CD4-positive, alpha-beta T cell (primary cell): ENCODE measurements at regions not wholly inside any gene's neighbourhood (a gene's known extent, or its start where the extent isn't known, plus 50 kb on each side); places are given as distances from the start of the nearest gene placed in this dataset.

ENCODE experiments used
- ATAC-seq: fragments of 200-7000 bp; cut with Tn5 transposase; one replicate; pipeline ENCODE4 v1.10.0; 2022; ENCODE audit warnings: mild to moderate bottlenecking; ENCODE audit not compliant: poor library complexity
- CTCF ChIA-PET: fragments of 350-600 bp; sonication (Branson Sonifier 250); formaldehyde crosslinking; loops from one replicate; lab custom pipeline; 2021; ENCODE audit warnings: antibody characterized with exemption, inconsistent platforms; lab: Charles Lee
- POLR2A ChIA-PET: fragments of 350-600 bp; sonication (Branson Sonifier 250); formaldehyde crosslinking; loops from one replicate; lab custom pipeline; 2021; ENCODE audit warnings: antibody characterized with exemption, inconsistent platforms; lab: Charles Lee
- DNase-seq, 14 experiments: peaks; one replicate each; pipeline ENCODE4 v3.0.0-alpha.2; 2013 to 2020; ENCODE audit warnings: mixed read lengths in 2 of 14
- H3K27ac ChIP-seq, 2 donors: one replicate each; pipeline versions ENCODE4 v1.5.1 to v1.7.0; 2013; ENCODE audit warnings: low read length in 2 of 2, low read depth in 1 of 2, mild to moderate bottlenecking in 1 of 2
- H3K27me3 ChIP-seq, 2 experiments: 1 replicate in 1 of 2; 2 replicates in 1 of 2; pipeline versions ENCODE4 v1.6.1 to v1.7.0; 2013; ENCODE audit warnings: low read length in 2 of 2, control low read depth in 1 of 2, mild to moderate bottlenecking in 1 of 2, moderate library complexity in 1 of 2; ENCODE audit not compliant: insufficient read depth in 2 of 2, control insufficient read depth in 1 of 2
- H3K36me3 ChIP-seq: one replicate; pipeline ENCODE4 v1.6.1; 2013; ENCODE audit warnings: low read length, control low read depth; ENCODE audit not compliant: insufficient read depth
- H3K4me1 ChIP-seq: one replicate; pipeline ENCODE4 v1.6.1; 2013; ENCODE audit warnings: low read length, control low read depth; ENCODE audit not compliant: insufficient read depth
- H3K4me3 ChIP-seq: one replicate; pipeline ENCODE4 v1.5.1; 2013; ENCODE audit warnings: mild to moderate bottlenecking, low read length, moderate library complexity
- H3K9me3 ChIP-seq, 2 experiments: 1 replicate in 1 of 2; 2 replicates in 1 of 2; pipeline versions ENCODE4 v1.6.1 to v1.7.0; 2013; ENCODE audit warnings: low read length in 2 of 2, mild to moderate bottlenecking in 2 of 2, control low read depth in 1 of 2, moderate library complexity in 1 of 2; ENCODE audit not compliant: control insufficient read depth in 1 of 2, insufficient read depth in 1 of 2
- H3K27ac Mint-ChIP-seq: one replicate; pipeline ENCODE4 v1.8.0; 2020; ENCODE audit warnings: mixed read lengths
- H3K27me3 Mint-ChIP-seq: one replicate; pipeline ENCODE4 v1.8.0; 2021; ENCODE audit warnings: mixed read lengths
- H3K36me3 Mint-ChIP-seq: one replicate; pipeline ENCODE4 v1.8.0; 2021; ENCODE audit warnings: low read depth, mixed read lengths
- H3K4me1 Mint-ChIP-seq: one replicate; pipeline ENCODE4 v1.8.0; 2021; ENCODE audit warnings: low read depth, mixed read lengths
- H3K4me3 Mint-ChIP-seq: one replicate; pipeline ENCODE4 v1.8.0; 2020; ENCODE audit warnings: mild to moderate bottlenecking, mixed read lengths
- H3K9me3 Mint-ChIP-seq: one replicate; pipeline ENCODE4 v1.8.0; 2020; ENCODE audit warnings: mixed read lengths
- CTCF ChIP-seq: fragments of 200-600 bp; IDR thresholded peaks from one replicate; pipeline ENCODE4 v1.8.0; 2022; ENCODE audit warnings: antibody characterized with exemption, mild to moderate bottlenecking
- intact Hi-C, 2 experiments: fragments of 100-400 bp; cut with DNase I in 1 of 2; cut with micrococcal nuclease in 1 of 2; formaldehyde crosslinking; loops; one replicate each; pipeline versions ENCODE4 v1.15.1 to v1.9.0; 2023 to 2025; cut with DNase I, micrococcal nuclease

- no peak overlapping the region for H3K4me3 ChIP-seq
- no peak overlapping the region for H3K27ac Mint-ChIP-seq
- no peaks in the 10 kb centered on the region for H3K27me3 ChIP-seq
- no peak overlapping the region for H3K27ac ChIP-seq
- H3K9me3 Mint-ChIP-seq, result no peaks in the 10 kb centered on the region
- no peaks in the 10 kb centered on the region for H3K36me3 Mint-ChIP-seq
- H3K4me1 ChIP-seq, result no peaks in the 10 kb centered on the region
- CTCF ChIA-PET, result no interaction called here
- H3K4me3 Mint-ChIP-seq, result no peak overlapping the region
- DNase-seq (no peak), ATAC-seq (no peak)
- no peaks in the 10 kb centered on the region for H3K36me3 ChIP-seq
- intact Hi-C loops, result no loop called here
- POLR2A ChIA-PET, result no interaction called here
- TF ChIP-seq CTCF, result no peak
- H3K4me1 Mint-ChIP-seq, result no peaks in the 10 kb centered on the region
- peaks cover 9% of the 10 kb centered on the region for H3K27me3 Mint-ChIP-seq
- H3K9me3 ChIP-seq, result no peaks in the 10 kb centered on the region
Observed at GRCh38 chr5:58403822-58404433, 56.0 kb downstream of the PLK2 start.

GRCh38 chr5:58401701-58402100, 58.2 kb downstream of the PLK2 start:
- Histone ChIP-seq H3K36me3 (no peaks in the 10 kb centered on the region), H3K27ac (no peak overlapping the region), H3K4me3 (no peak overlapping the region), H3K9me3 (no peaks in the 10 kb centered on the region), H3K27me3 (no peaks in the 10 kb centered on the region), H3K4me1 (no peaks in the 10 kb centered on the region)
- Mint-ChIP-seq H3K36me3 (no peaks in the 10 kb centered on the region), H3K27me3 (peaks cover 4% of the 10 kb centered on the region), H3K4me1 (no peaks in the 10 kb centered on the region), H3K27ac (no peak overlapping the region), H3K9me3 (no peaks in the 10 kb centered on the region), H3K4me3 (no peak overlapping the region)
- no peak for DNase-seq
- ChIA-PET POLR2A (no interaction called here), CTCF (no interaction called here)
- no peak for TF ChIP-seq CTCF
- no peak for ATAC-seq
- intact Hi-C loops, result no loop called here

GRCh38 chr5:58400737-58401136, 59.1 kb downstream of the PLK2 start:
- TF ChIP-seq CTCF, result no peak
- H3K4me1 ChIP-seq, result no peaks in the 10 kb centered on the region
- intact Hi-C loops, result no loop called here
- H3K4me3 Mint-ChIP-seq, result no peak overlapping the region
- no peak overlapping the region for H3K27ac ChIP-seq
- ATAC-seq (no peak), DNase-seq (no peak)
- H3K4me1 Mint-ChIP-seq, result no peaks in the 10 kb centered on the region
- no peaks in the 10 kb centered on the region for H3K9me3 Mint-ChIP-seq
- peaks cover 4% of the 10 kb centered on the region for H3K27me3 Mint-ChIP-seq
- no peaks in the 10 kb centered on the region for H3K36me3 ChIP-seq
- H3K27ac Mint-ChIP-seq, result no peak overlapping the region
- no peaks in the 10 kb centered on the region for H3K27me3 ChIP-seq
- ChIA-PET POLR2A (no interaction called here), CTCF (no interaction called here)
- no peaks in the 10 kb centered on the region for H3K9me3 ChIP-seq
- H3K4me3 ChIP-seq, result no peak overlapping the region
- H3K36me3 Mint-ChIP-seq, result no peaks in the 10 kb centered on the region
